Chondrocyte (in vitro differentiated cells): ENCODE measurements at regions not wholly inside any gene's neighbourhood (a gene's known extent, or its start where the extent isn't known, plus 50 kb on each side); places are given as distances from the start of the nearest gene placed in this dataset.
"Not testable (repeated sequence)": the region's sequence is repeated elsewhere in the genome, so short reads cannot be mapped to it uniquely, and the experiment has no call there.

Experiments used
- DNase-seq: peaks from one replicate; pipeline ENCODE4 v3.0.0; 2021; ENCODE audit warnings: mixed read lengths, low spot score
- H3K27ac Mint-ChIP-seq: one replicate; pipeline ENCODE4 v1.8.0; 2021; ENCODE audit warnings: mild to moderate bottlenecking, moderate library complexity, mixed read lengths; ENCODE audit not compliant: unreplicated experiment
- H3K27me3 Mint-ChIP-seq: 2 replicates; pipeline ENCODE4 v1.8.0; 2021; ENCODE audit warnings: low read depth, mixed read lengths
- H3K36me3 Mint-ChIP-seq: 2 replicates; pipeline ENCODE4 v1.8.0; 2021; ENCODE audit warnings: low read depth, mixed read lengths
- H3K4me1 Mint-ChIP-seq: 2 replicates; pipeline ENCODE4 v1.8.0; 2021; ENCODE audit warnings: low read depth, mild to moderate bottlenecking, mixed read lengths
- H3K4me3 Mint-ChIP-seq: one replicate; pipeline ENCODE4 v1.8.0; 2021; ENCODE audit warnings: mild to moderate bottlenecking, moderate library complexity, mixed read lengths; ENCODE audit not compliant: unreplicated experiment
- H3K9me3 Mint-ChIP-seq: 2 replicates; pipeline ENCODE4 v1.8.0; 2021; ENCODE audit warnings: low read depth, mixed read lengths
- TF ChIP-seq, protein P1 (sequence below): fragments of 200-600 bp; sonication (generic); IDR thresholded peaks from 2 replicates; pipeline ENCODE4 v1.5.0; 2021; ENCODE audit warnings: antibody characterized with exemption, mild to moderate bottlenecking, moderate library complexity

DNA sequence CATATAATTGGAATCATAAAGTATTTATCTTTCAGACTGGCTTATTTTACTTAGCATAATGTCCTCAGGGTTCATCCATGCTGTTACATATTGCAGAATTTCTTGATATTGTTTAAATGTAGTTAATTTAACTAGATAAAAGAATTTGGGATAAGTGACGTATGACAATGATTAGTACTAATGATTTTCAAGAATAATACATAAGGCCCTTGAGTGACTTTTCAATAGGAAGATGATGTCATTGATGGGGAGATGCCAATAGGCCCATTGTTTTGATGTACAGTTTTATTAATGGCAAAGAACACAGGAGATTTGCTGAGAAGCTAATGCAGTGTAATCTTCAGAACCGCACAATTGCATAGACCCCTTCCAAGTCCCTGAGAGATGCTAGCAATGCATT is 537.4 kb upstream of the PHF14 start:
- Mint-ChIP-seq H3K36me3 (no peaks in the 10 kb centered on the region), H3K4me1 (no peaks in the 10 kb centered on the region), H3K9me3 (peaks cover 6% of the 10 kb centered on the region), H3K4me3 (no peak overlapping the region), H3K27me3 (no peaks in the 10 kb centered on the region), H3K27ac (no peak overlapping the region)
- DNase-seq: no peak
- TF ChIP-seq, protein P1, sequence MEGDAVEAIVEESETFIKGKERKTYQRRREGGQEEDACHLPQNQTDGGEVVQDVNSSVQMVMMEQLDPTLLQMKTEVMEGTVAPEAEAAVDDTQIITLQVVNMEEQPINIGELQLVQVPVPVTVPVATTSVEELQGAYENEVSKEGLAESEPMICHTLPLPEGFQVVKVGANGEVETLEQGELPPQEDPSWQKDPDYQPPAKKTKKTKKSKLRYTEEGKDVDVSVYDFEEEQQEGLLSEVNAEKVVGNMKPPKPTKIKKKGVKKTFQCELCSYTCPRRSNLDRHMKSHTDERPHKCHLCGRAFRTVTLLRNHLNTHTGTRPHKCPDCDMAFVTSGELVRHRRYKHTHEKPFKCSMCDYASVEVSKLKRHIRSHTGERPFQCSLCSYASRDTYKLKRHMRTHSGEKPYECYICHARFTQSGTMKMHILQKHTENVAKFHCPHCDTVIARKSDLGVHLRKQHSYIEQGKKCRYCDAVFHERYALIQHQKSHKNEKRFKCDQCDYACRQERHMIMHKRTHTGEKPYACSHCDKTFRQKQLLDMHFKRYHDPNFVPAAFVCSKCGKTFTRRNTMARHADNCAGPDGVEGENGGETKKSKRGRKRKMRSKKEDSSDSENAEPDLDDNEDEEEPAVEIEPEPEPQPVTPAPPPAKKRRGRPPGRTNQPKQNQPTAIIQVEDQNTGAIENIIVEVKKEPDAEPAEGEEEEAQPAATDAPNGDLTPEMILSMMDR: no peak

DNA sequence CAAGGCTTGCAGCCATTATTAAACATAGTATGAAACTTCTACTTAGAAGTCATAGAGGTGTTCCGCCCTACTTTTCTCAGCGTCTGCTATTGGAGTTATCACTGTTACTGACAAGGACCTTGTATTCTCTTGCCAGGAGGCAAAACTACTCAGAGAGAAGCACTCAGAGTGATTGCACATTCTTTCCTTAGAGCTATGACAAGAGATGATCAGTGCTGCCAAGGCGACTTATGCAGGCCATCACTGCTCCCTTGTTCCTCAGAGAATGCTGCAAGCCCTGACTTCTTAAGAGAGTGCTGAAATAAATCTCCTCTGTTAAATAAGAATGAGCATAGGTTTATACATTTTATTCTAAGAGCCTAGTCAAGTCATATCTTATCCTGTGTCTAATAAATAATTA is 534.6 kb upstream of the PHF14 start:
- Mint-ChIP-seq H3K9me3 (peaks cover 14% of the 10 kb centered on the region), H3K4me1 (no peaks in the 10 kb centered on the region), H3K27me3 (no peaks in the 10 kb centered on the region), H3K36me3 (no peaks in the 10 kb centered on the region), H3K27ac (no peak overlapping the region), H3K4me3 (no peak overlapping the region)
- TF ChIP-seq, protein P1: no peak
- DNase-seq: no peak

DNA sequence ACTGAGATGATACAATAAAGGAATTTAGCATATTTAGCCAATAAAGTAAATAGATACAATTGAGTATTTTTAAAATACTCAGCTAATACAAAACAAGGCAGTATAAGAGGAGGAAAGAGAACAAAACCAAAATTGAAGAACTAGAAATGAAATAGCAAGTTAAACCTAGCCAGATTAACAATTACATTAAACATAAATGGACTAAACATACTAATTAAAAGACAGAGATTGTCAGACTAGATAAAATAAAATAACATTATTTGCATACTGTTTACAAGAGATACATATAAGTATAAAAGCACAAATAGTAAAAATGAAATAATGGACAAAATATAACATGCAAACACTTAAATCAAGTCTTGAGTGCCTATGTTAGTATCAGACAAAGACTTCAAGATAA is 517.7 kb upstream of the PHF14 start:
- Mint-ChIP-seq H3K9me3 (peaks cover 15% of the 10 kb centered on the region), H3K4me3 (no peak overlapping the region), H3K4me1 (no peaks in the 10 kb centered on the region), H3K27me3 (no peaks in the 10 kb centered on the region), H3K36me3 (no peaks in the 10 kb centered on the region), H3K27ac (no peak overlapping the region)
- TF ChIP-seq, protein P1: no peak
- no peak for DNase-seq

DNA sequence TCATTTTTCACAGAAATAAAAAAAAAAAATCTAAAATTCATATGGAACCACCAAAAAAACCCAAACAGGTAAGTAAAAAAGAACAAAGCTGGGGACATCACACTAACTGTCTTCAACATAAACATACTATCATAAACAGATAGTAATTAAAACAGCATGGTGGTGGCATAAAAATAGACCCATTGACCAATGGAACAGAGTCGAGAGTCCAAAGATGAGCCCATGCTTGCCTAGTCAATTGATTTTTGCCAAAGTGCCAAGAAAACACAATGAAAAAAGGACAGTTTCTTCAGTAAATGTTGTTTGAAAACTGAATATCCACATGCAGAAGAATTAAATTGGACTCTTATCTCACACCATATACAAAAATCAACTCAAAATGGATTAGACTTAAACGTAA is 513.2 kb upstream of the PHF14 start:
- TF ChIP-seq, protein P1: no peak
- Mint-ChIP-seq H3K4me3 (no peak overlapping the region), H3K27ac (no peak overlapping the region), H3K9me3 (peaks cover 13% of the 10 kb centered on the region), H3K4me1 (no peaks in the 10 kb centered on the region), H3K36me3 (no peaks in the 10 kb centered on the region), H3K27me3 (no peaks in the 10 kb centered on the region)
- no peak for DNase-seq

DNA sequence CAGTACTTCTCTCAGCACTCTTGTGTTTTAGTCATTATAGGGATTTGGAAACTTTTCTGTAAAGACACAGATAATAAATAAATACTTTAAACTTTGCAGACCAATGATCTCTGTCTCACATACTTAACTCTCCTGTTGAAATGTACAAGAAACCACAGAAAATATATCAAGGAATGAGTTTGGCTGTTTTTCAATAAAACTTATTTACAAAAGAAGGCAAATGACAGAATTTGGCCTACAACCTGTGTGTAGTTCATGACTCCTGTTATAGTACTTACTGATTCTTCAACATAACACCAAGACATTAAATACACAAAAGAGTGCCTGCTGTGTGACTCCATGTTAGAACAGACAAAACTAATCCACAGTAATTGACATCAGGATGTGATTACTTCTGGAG is 510.0 kb upstream of the PHF14 start:
- no peak for DNase-seq
- no peaks in the 10 kb centered on the region for H3K27me3 Mint-ChIP-seq
- H3K4me1 Mint-ChIP-seq: no peaks in the 10 kb centered on the region
- no peak overlapping the region for H3K4me3 Mint-ChIP-seq
- TF ChIP-seq, protein P1: no peak
- H3K9me3 Mint-ChIP-seq: peaks cover 1% of the 10 kb centered on the region
- no peak overlapping the region for H3K27ac Mint-ChIP-seq
- no peaks in the 10 kb centered on the region for H3K36me3 Mint-ChIP-seq

DNA sequence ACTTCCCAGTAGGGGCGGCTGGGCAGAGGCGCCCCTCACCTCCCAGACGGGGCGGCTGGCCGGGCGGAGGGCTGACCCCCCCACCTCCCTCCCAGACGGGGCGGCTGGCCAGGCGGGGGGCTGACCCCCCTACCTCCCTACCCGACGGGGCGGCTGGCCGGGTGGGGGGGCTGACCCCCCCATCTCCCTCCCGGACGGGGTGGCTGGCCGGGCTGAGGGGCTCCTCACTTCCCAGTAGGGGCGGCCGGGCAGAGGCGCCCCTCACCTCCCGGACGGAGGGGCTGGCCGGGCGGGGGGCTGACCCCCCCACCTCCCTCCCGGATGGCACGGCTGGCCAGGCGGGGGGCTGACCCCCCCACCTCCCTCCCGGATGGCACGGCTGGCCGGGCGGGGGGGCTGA is 508.1 kb upstream of the PHF14 start:
- H3K36me3 Mint-ChIP-seq, H3K9me3 Mint-ChIP-seq, DNase-seq, H3K4me1 Mint-ChIP-seq, H3K4me3 Mint-ChIP-seq, H3K27me3 Mint-ChIP-seq, H3K27ac Mint-ChIP-seq: not testable (repeated sequence)
